A673 (cell line): ENCODE measurements at regions not wholly inside any gene's neighbourhood (a gene's known extent, or its start where the extent isn't known, plus 50 kb on each side); places are given as distances from the start of the nearest gene placed in this dataset.
A peak's percentile ranks its signal among the peaks of the same experiment; 100 is the strongest.

Experiments
- BruUV-seq: library from RNA; stranded (reverse); fragments of 400-500 nt; replicated peaks from 2 replicates; lab custom pipeline; 2021; lab: Mats Ljungman, UMichigan
- CTCF ChIA-PET: fragments of 300-600 bp; sonication (Branson Sonifier 250); formaldehyde crosslinking; loops from one replicate; lab custom pipeline; 2022; ENCODE audit warnings: antibody characterized with exemption; lab: Charles Lee
- POLR2A ChIA-PET: fragments of 300-600 bp; sonication (Branson Sonifier 250); formaldehyde crosslinking; loops from one replicate; lab custom pipeline; 2022; ENCODE audit warnings: antibody characterized with exemption; ENCODE audit not compliant: low non-redundant PET; lab: Charles Lee
- DNase-seq: peaks from one replicate; pipeline ENCODE4 v3.0.0-alpha.2; 2015; ENCODE audit warnings: low spot score
- H3K27ac ChIP-seq: fragments of 200-600 bp; sonication (generic); 2 replicates; pipeline ENCODE4 v1.5.1; 2016; ENCODE audit warnings: mixed run types, low read depth, mild to moderate bottlenecking, mixed read lengths, antibody characterized with exemption, low read length; ENCODE audit not compliant: poor library complexity, severe bottlenecking
- H3K27me3 ChIP-seq: fragments of 200-600 bp; sonication (generic); replicated peaks from 2 replicates; pipeline ENCODE4 v1.6.1; 2017; ENCODE audit warnings: mixed run types, low read depth, mild to moderate bottlenecking, mixed read lengths, antibody characterized with exemption, low read length; ENCODE audit not compliant: insufficient read depth, poor library complexity
- H3K36me3 ChIP-seq: fragments of 200-600 bp; sonication (generic); 2 replicates; pipeline ENCODE4 v1.6.1; 2016; ENCODE audit warnings: mixed run types, mild to moderate bottlenecking, mixed read lengths, antibody characterized with exemption, low read length; ENCODE audit not compliant: insufficient read depth, poor library complexity, severe bottlenecking
- H3K4me1 ChIP-seq: fragments of 200-600 bp; sonication (generic); 2 replicates; pipeline ENCODE4 v1.6.1; 2017; ENCODE audit warnings: mixed run types, mild to moderate bottlenecking, mixed read lengths, antibody characterized with exemption, low read length; ENCODE audit not compliant: insufficient read depth, poor library complexity, severe bottlenecking
- H3K4me3 ChIP-seq: fragments of 200-600 bp; sonication (generic); 2 replicates; pipeline ENCODE4 v1.5.1; 2016; ENCODE audit warnings: low read depth, mixed run types, mild to moderate bottlenecking, mixed read lengths, low read length; ENCODE audit not compliant: poor library complexity, severe bottlenecking
- H3K9me3 ChIP-seq: fragments of 200-600 bp; sonication (generic); 2 replicates; pipeline ENCODE4 v1.6.1; 2016; ENCODE audit warnings: mixed run types, low read depth, mild to moderate bottlenecking, mixed read lengths, antibody characterized with exemption, low read length; ENCODE audit not compliant: poor library complexity, severe bottlenecking
- CTCF ChIP-seq: fragments of 300-800, 200-600 bp; sonication (generic); conservative IDR thresholded peaks from 2 replicates; pipeline ENCODE4 v1.5.1; 2017; ENCODE audit warnings: low read depth, mild to moderate bottlenecking, antibody characterized with exemption, low read length, moderate library complexity, mixed read lengths
- EZH2 ChIP-seq: fragments of 200-600 bp; sonication (generic); IDR thresholded peaks from 2 replicates; pipeline ENCODE4 v1.6.1; 2017; ENCODE audit warnings: borderline replicate concordance, low read depth, mild to moderate bottlenecking, mixed read lengths, antibody characterized with exemption, low read length; ENCODE audit not compliant: poor library complexity, severe bottlenecking
- intact Hi-C: fragments of 100-400 bp; cut with micrococcal nuclease; formaldehyde crosslinking; loops from one replicate; pipeline ENCODE4 v1.10.0; 2022; ENCODE audit not compliant: unreplicated experiment

DNA sequence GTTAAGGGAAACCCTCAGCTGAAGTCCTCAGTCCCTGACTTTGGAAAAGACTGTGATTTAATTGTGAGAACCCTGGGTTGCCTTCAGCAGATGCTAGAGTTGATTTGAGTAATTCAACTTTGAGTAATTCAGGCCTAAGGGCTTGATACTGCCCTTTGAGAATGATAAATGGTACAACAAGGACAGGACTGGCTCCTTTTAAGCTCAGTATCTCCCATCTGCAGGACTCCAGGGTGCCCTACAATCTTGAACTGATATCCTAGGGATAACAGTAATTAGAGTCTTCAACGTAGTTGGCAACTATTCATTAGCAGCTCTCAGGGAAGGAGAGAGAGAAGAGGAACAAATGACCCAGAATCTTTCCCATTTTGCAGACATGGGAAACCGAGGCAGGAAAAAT, 186.4 kb downstream of the GATA3 start:
- TF ChIP-seq CTCF (no peak), EZH2 (no peak)
- Histone ChIP-seq H3K4me1 (peaks cover 13% of the 10 kb centered on the region), H3K9me3 (no peaks in the 10 kb centered on the region), H3K27me3 (no peaks in the 10 kb centered on the region), H3K36me3 (no peaks in the 10 kb centered on the region), H3K4me3 (no peak overlapping the region), H3K27ac (no peak overlapping the region)
- intact Hi-C loops, result no loop called here
- POLR2A ChIA-PET, result no interaction called here
- CTCF ChIA-PET, result no interaction called here
- no peak for DNase-seq
- no TSS peak for BruUV-seq

GRCh38 chr10:8242295-8242872, 187.9 kb downstream of the GATA3 start:
- BruUV-seq, result no TSS peak
- ChIA-PET CTCF (no interaction called here), POLR2A (no interaction called here)
- no peaks in the 10 kb centered on the region for H3K36me3 ChIP-seq
- H3K9me3 ChIP-seq, result peaks cover 9% of the 10 kb centered on the region
- TF ChIP-seq EZH2, result no peak
- no peak for TF ChIP-seq CTCF
- no peak for DNase-seq
- intact Hi-C loops, result no loop called here
- H3K4me3 ChIP-seq, result no peak overlapping the region
- H3K27me3 ChIP-seq, result no peaks in the 10 kb centered on the region
- peaks cover 19% of the 10 kb centered on the region for H3K4me1 ChIP-seq
- no peak overlapping the region for H3K27ac ChIP-seq

GRCh38 chr10:8245131-8245813, 190.8 kb downstream of the GATA3 start:
- H3K27ac ChIP-seq, result peak overlapping the region; percentile 92
- peaks cover 10% of the 10 kb centered on the region for H3K9me3 ChIP-seq
- H3K4me1 ChIP-seq, result peaks cover 19% of the 10 kb centered on the region
- TF ChIP-seq EZH2 (no peak), CTCF (no peak)
- no peak overlapping the region for H3K4me3 ChIP-seq
- H3K36me3 ChIP-seq, result no peaks in the 10 kb centered on the region
- ChIA-PET CTCF (no interaction called here), POLR2A (no interaction called here)
- intact Hi-C loops, result no loop called here
- no peaks in the 10 kb centered on the region for H3K27me3 ChIP-seq
- peak; percentile 86 for DNase-seq
- no TSS peak for BruUV-seq
